HepG2 (cell line): ENCODE measurements at regions not wholly inside any gene's neighbourhood (a gene's known extent, or its start where the extent isn't known, plus 50 kb on each side); places are given as distances from the start of the nearest gene placed in this dataset.

Source experiments
- ATAC-seq: fragments of 200-7000 bp; cut with Tn5 transposase; 3 replicates; pipeline ENCODE4 v1.9.1; 2020; ENCODE audit warnings: mild to moderate bottlenecking, moderate library complexity
- BruUV-seq: library from RNA; stranded (reverse); fragments of 400-500 nt; replicated peaks from 2 replicates; lab custom pipeline; 2021; lab: Mats Ljungman, UMichigan
- CTCF ChIA-PET: fragments of 300-600 bp; formaldehyde crosslinking; extraction: SDS; loops from one replicate; lab custom pipeline; 2021; ENCODE audit warnings: low total read pairs, inconsistent platforms, low intra/inter-chr PET ratio; lab: Yijun Ruan, JAX
- POLR2A ChIA-PET: fragments of 350-600 bp; sonication (Branson Sonifier 250); formaldehyde crosslinking; loops from one replicate; lab custom pipeline; 2020; ENCODE audit warnings: antibody characterized with exemption, inconsistent platforms; lab: Yijun Ruan, JAX
- DNase-seq: peaks from one replicate; pipeline ENCODE4 v3.0.0-alpha.2; 2015; ENCODE audit warnings: low spot score
- FAIRE-seq: peaks from 3 replicates; lab custom pipeline; 2011; peaks lifted over from hg19 to GRCh38; lab: Jason Lieb, UNC
- H2AFZ ChIP-seq: one replicate; pipeline ENCODE4 v1.6.1; 2011; ENCODE audit warnings: low read length, inconsistent platforms
- H3K27ac ChIP-seq: fragments of 300-600 bp; 3 replicates; pipeline ENCODE4 v1.8.0; 2011; ENCODE audit warnings: mixed run types, mild to moderate bottlenecking, mixed read lengths, low read length, inconsistent platforms; ENCODE audit not compliant: insufficient read depth; ENCODE audit errors: extremely low read length
- H3K27me3 ChIP-seq, 2 experiments: fragments of 200-600 bp in 1 of 2; 2 replicates in 1 of 2; 3 replicates in 1 of 2; pipeline versions ENCODE4 v1.6.0 to v1.8.0; 2011; ENCODE audit warnings: low read length in 2 of 2, mild to moderate bottlenecking in 2 of 2, moderate library complexity in 2 of 2, inconsistent platforms in 1 of 2; ENCODE audit not compliant: insufficient read depth in 2 of 2, control insufficient read depth in 1 of 2
- H3K36me3 ChIP-seq, 2 experiments: fragments of 200-600 bp in 1 of 2; replicated peaks in 1 of 2; 2 replicates in 1 of 2; 3 replicates in 1 of 2; pipeline versions ENCODE4 v1.5.1 to v1.8.0; 2011; ENCODE audit warnings: low read length in 2 of 2, inconsistent platforms in 1 of 2; ENCODE audit not compliant: insufficient read depth in 2 of 2, control insufficient read depth in 1 of 2
- H3K4me1 ChIP-seq: 2 replicates; pipeline ENCODE4 v1.5.1; 2012; ENCODE audit warnings: low read length, inconsistent platforms; ENCODE audit not compliant: insufficient read depth
- H3K4me2 ChIP-seq: 2 replicates; pipeline ENCODE4 v1.6.0; 2011; ENCODE audit warnings: low read depth, low read length, inconsistent platforms
- H3K4me3 ChIP-seq, 3 experiments: fragments of 200-600 bp in 1 of 3; sonication (generic), shearing (Covaris generic) in 1 of 3; replicated peaks in 1 of 3; 2 replicates each; pipeline ENCODE4 v1.5.1; 2011 to 2016; ENCODE audit warnings: low read length in 3 of 3, inconsistent platforms in 2 of 3, low read depth in 2 of 3, mild to moderate bottlenecking in 2 of 3, control low read depth in 1 of 3, mixed read lengths in 1 of 3; ENCODE audit not compliant: insufficient read depth in 1 of 3
- H3K79me2 ChIP-seq: one replicate; pipeline ENCODE4 v1.6.1; 2011; ENCODE audit warnings: low read length, inconsistent platforms; ENCODE audit not compliant: insufficient read depth
- H3K9ac ChIP-seq: 2 replicates; pipeline ENCODE4 v1.6.0; 2011; ENCODE audit warnings: mild to moderate bottlenecking, low read depth, low read length, inconsistent platforms; ENCODE audit not compliant: insufficient read depth
- H3K9me3 ChIP-seq: 2 replicates; pipeline ENCODE4 v1.5.1; 2012; ENCODE audit warnings: mild to moderate bottlenecking, low read length
- H4K20me1 ChIP-seq: 2 replicates; pipeline ENCODE4 v1.6.0; 2011; ENCODE audit warnings: inconsistent platforms, mild to moderate bottlenecking, low read length, moderate library complexity; ENCODE audit not compliant: insufficient read depth
- ELK4 ChIP-seq: sonication (generic); formaldehyde crosslinking; IDR thresholded peaks from 2 replicates; pipeline ENCODE4 v1.9.0; 2021; ENCODE audit warnings: missing genetic modification reagents, borderline replicate concordance
- ETV6 ChIP-seq: sonication (generic); formaldehyde crosslinking; conservative IDR thresholded peaks from 2 replicates; pipeline ENCODE4 v1.4.0; 2020; ENCODE audit warnings: missing genetic modification reagents
- HNF4A ChIP-seq: sonication (generic); formaldehyde crosslinking; IDR thresholded peaks from 2 replicates; pipeline ENCODE4 v1.4.0; 2020; ENCODE audit warnings: missing genetic modification reagents
- IKZF1 ChIP-seq: fragments of 450-650 bp; IDR thresholded peaks from 2 replicates; pipeline ENCODE4 v1.7.1; 2016
- JARID2 ChIP-seq: sonication (generic); formaldehyde crosslinking; IDR thresholded peaks from 2 replicates; pipeline ENCODE4 v1.8.1; 2023; ENCODE audit warnings: missing genetic modification reagents, inconsistent platforms; ENCODE audit not compliant: insufficient replicate concordance
- MED1 ChIP-seq: sonication (generic); formaldehyde crosslinking; IDR thresholded peaks from 2 replicates; pipeline ENCODE4 v1.4.0; 2020; ENCODE audit warnings: missing genetic modification reagents
- MLXIP ChIP-seq: sonication (generic); formaldehyde crosslinking; IDR thresholded peaks from 2 replicates; pipeline ENCODE4 v1.9.0; 2021; ENCODE audit warnings: missing genetic modification reagents, borderline replicate concordance
- NBN ChIP-seq: fragments of 450-650 bp; conservative IDR thresholded peaks from 2 replicates; pipeline ENCODE4 v1.6.1; 2017
- PAF1 ChIP-seq: IDR thresholded peaks from 2 replicates; pipeline ENCODE4 v1.6.1; 2016; ENCODE audit warnings: missing genetic modification reagents, missing compliant biosample characterization
- TIGD3 ChIP-seq: sonication (generic); formaldehyde crosslinking; IDR thresholded peaks from 2 replicates; pipeline ENCODE4 v1.5.1; 2020; ENCODE audit warnings: mild to moderate bottlenecking, missing genetic modification reagents, borderline replicate concordance
- ZFP41 ChIP-seq: sonication (generic); formaldehyde crosslinking; IDR thresholded peaks from 2 replicates; pipeline ENCODE4 v1.4.0; 2020; ENCODE audit warnings: mild to moderate bottlenecking, missing genetic modification reagents, borderline replicate concordance
- ZNF598 ChIP-seq: sonication (generic); formaldehyde crosslinking; IDR thresholded peaks from 2 replicates; pipeline ENCODE4 v1.5.1; 2020; ENCODE audit warnings: mild to moderate bottlenecking, missing genetic modification reagents, borderline replicate concordance
- ZNF691 ChIP-seq: sonication (generic); formaldehyde crosslinking; IDR thresholded peaks from 2 replicates; pipeline ENCODE4 v1.4.0; 2020; ENCODE audit warnings: missing genetic modification reagents, low read depth, mild to moderate bottlenecking, borderline replicate concordance
- ZNF703 ChIP-seq: sonication (generic); formaldehyde crosslinking; IDR thresholded peaks from 2 replicates; pipeline ENCODE4 v1.5.1; 2020; ENCODE audit warnings: missing genetic modification reagents, mild to moderate bottlenecking, moderate library complexity, borderline replicate concordance
- ZNF709 ChIP-seq: sonication (generic); formaldehyde crosslinking; IDR thresholded peaks from 2 replicates; pipeline ENCODE4 v1.5.0; 2020; ENCODE audit warnings: mild to moderate bottlenecking, missing genetic modification reagents
- ZNF772 ChIP-seq: sonication (generic); formaldehyde crosslinking; IDR thresholded peaks from 2 replicates; pipeline ENCODE4 v1.5.0; 2020; ENCODE audit warnings: mild to moderate bottlenecking, missing genetic modification reagents
- WGBS: methylation state at CpG from one replicate; pipeline ENCODE4 v1.1.6; 2017; ENCODE audit warnings: low lambda C conversion rate; 5-methylcytosine and 5-hydroxymethylcytosine counted together
- in situ Hi-C: cut with HindIII; loops from 2 replicates; pipeline ENCODE4 v1.10.0; 2017; ENCODE audit warnings: low pct_unique_long_range_greater_than_20kb; ENCODE audit not compliant: extremely low pct_ligation_motif_present
- intact Hi-C: fragments of 100-400 bp; cut with micrococcal nuclease; formaldehyde crosslinking; loops from one replicate; pipeline ENCODE4 v1.10.0; 2022; ENCODE audit not compliant: unreplicated experiment
- TF ChIP-seq, protein P1 (sequence below): sonication (generic); formaldehyde crosslinking; IDR thresholded peaks from 2 replicates; pipeline ENCODE4 v1.5.0; 2020; ENCODE audit warnings: missing genetic modification reagents

- intact Hi-C loops: no loop called here
- FAIRE-seq: no peak
These were observed 413.4 kb upstream of the PCDH9 start for GRCh38 chr13:67643516-67644055.

More at GRCh38 chr13:67643516-67644055, 413.4 kb upstream of the PCDH9 start:
- DNase-seq: no peak
- H3K79me2 ChIP-seq: no peaks in the 10 kb centered on the region
- H3K27ac ChIP-seq: no peak overlapping the region
- no TSS peak for BruUV-seq
- no peaks in the 10 kb centered on the region for H3K4me1 ChIP-seq
- no peaks in the 10 kb centered on the region; a peak in 1 of 5 replicates for H3K27me3 ChIP-seq
- POLR2A ChIA-PET: no interaction called here
- no peak overlapping the region for H2AFZ ChIP-seq
- 0 out of 2 replicates have a peak, but pooled peaks cover 8% of the 10 kb centered on the region for H3K9me3 ChIP-seq
- H3K9ac ChIP-seq: no peak overlapping the region
- H3K4me3 ChIP-seq: no peak overlapping the region
- CTCF ChIA-PET: no interaction called here
- no peaks in the 10 kb centered on the region for H4K20me1 ChIP-seq
- no peak overlapping the region for H3K4me2 ChIP-seq
- in situ Hi-C loops: no loop called here
- no peak for ATAC-seq
- WGBS: 0% methylated on average over 1 of the region's 1 CpG
- TF ChIP-seq ETV6 (CRISPR knock-in tag): no peak
- TF ChIP-seq HNF4A (CRISPR knock-in tag): no peak
- TF ChIP-seq JARID2 (CRISPR knock-in tag): no peak
- TF ChIP-seq PAF1 (CRISPR knock-in tag): no peak
- TF ChIP-seq ZNF691 (CRISPR knock-in tag): no peak
- TF ChIP-seq, protein P1, sequence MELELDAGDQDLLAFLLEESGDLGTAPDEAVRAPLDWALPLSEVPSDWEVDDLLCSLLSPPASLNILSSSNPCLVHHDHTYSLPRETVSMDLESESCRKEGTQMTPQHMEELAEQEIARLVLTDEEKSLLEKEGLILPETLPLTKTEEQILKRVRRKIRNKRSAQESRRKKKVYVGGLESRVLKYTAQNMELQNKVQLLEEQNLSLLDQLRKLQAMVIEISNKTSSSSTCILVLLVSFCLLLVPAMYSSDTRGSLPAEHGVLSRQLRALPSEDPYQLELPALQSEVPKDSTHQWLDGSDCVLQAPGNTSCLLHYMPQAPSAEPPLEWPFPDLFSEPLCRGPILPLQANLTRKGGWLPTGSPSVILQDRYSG (CRISPR knock-in tag): no peak
- TF ChIP-seq ZFP41 (CRISPR knock-in tag): no peak
- no peak for TF ChIP-seq ZNF703 (CRISPR knock-in tag)
- TF ChIP-seq IKZF1: no peak
- TF ChIP-seq TIGD3 (CRISPR knock-in tag): no peak
- TF ChIP-seq ZNF709 (CRISPR knock-in tag): no peak
- no peak for TF ChIP-seq NBN
- TF ChIP-seq ZNF598 (CRISPR knock-in tag): no peak
- TF ChIP-seq ELK4 (CRISPR knock-in tag): no peak
- no peak for TF ChIP-seq ZNF772
- no peak for TF ChIP-seq MLXIP (CRISPR knock-in tag)
- TF ChIP-seq MED1 (CRISPR knock-in tag): no peak
- no peaks in the 10 kb centered on the region for H3K36me3 ChIP-seq
